Vagina (tissue), 2 donors: ENCODE measurements at regions not wholly inside any gene's neighbourhood (a gene's known extent, or its start where the extent isn't known, plus 50 kb on each side); places are given as distances from the start of the nearest gene placed in this dataset.

Source experiments
- CTCF ChIP-seq, 3 experiments: fragments of 450-650 bp in 2 of 3; fragments of 200-600 bp in 1 of 3; sonication (generic) in 1 of 3; IDR thresholded peaks; one replicate each; pipeline ENCODE4 v1.5.1; 2017 to 2019; ENCODE audit warnings: antibody characterized with exemption in 3 of 3, mild to moderate bottlenecking in 2 of 3, moderate library complexity in 2 of 3
- POLR2A ChIP-seq, 2 donors: fragments of 450-650 bp; IDR thresholded peaks; one replicate each; pipeline ENCODE4 v1.6.1; 2017; ENCODE audit warnings: antibody characterized with exemption in 2 of 2, mild to moderate bottlenecking in 2 of 2, moderate library complexity in 2 of 2
- POLR2AphosphoS5 ChIP-seq, 2 donors: sonication (generic); formaldehyde crosslinking; IDR thresholded peaks; one replicate each; pipeline ENCODE4 v1.9.0; 2017; ENCODE audit warnings: antibody characterized with exemption in 2 of 2, mild to moderate bottlenecking in 2 of 2, low read depth in 1 of 2; ENCODE audit not compliant: insufficient read depth in 1 of 2

- TF ChIP-seq CTCF (IDR thresholded peaks at IDR 0.05): no peak
- no peak for TF ChIP-seq POLR2A (IDR thresholded peaks at IDR 0.05)
- TF ChIP-seq POLR2AphosphoS5 (IDR thresholded peaks at IDR 0.05; ENCODE audit: insufficient read depth in 1 of 2, low read depth in 1 of 2): no peak
Observed at GRCh38 chr2:234165421-234165820, 114.9 kb downstream of the SPP2 start.
